Mammary epithelial cell (primary cell): ENCODE measurements at regions not wholly inside any gene's neighbourhood (a gene's known extent, or its start where the extent isn't known, plus 50 kb on each side); places are given as distances from the start of the nearest gene placed in this dataset.

Experiments used
- EZH2 ChIP-seq: IDR thresholded peaks from 2 replicates; pipeline ENCODE4 v1.6.1; 2012; ENCODE audit warnings: low read length, inconsistent platforms, borderline replicate concordance
- TF ChIP-seq, protein P1 (sequence below), 2 donors: IDR thresholded peaks in 1 of 2; conservative IDR thresholded peaks in 1 of 2; 2 replicates each; pipeline ENCODE4 v1.5.1; 2011 to 2012; ENCODE audit warnings: inconsistent platforms in 2 of 2, low read length in 2 of 2, mild to moderate bottlenecking in 2 of 2, control low read depth in 1 of 2, low read depth in 1 of 2; ENCODE audit not compliant: insufficient read depth in 1 of 2; ENCODE audit errors: extremely low read depth in 1 of 2

DNA sequence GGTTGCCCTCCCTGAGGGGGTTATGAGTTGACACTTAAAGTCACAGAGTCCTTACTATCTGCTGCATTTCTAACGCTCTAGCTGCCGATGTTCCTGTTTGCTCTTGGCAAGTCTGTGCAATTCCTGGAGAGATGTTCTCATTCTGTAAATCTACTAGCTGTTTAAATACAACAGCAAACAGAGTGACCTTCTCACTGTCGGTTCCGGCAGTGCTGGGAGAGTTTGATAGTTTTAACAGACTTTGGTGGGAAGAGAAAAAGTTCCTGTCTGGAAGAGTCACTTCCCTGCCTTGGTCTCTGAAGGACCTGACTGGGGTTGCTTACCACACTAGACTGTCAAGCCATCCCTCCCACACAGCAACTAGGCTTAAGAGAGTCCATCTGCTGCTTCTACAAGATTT lies 63.3 kb upstream of the ELMO1 start:
- TF ChIP-seq, protein P1, sequence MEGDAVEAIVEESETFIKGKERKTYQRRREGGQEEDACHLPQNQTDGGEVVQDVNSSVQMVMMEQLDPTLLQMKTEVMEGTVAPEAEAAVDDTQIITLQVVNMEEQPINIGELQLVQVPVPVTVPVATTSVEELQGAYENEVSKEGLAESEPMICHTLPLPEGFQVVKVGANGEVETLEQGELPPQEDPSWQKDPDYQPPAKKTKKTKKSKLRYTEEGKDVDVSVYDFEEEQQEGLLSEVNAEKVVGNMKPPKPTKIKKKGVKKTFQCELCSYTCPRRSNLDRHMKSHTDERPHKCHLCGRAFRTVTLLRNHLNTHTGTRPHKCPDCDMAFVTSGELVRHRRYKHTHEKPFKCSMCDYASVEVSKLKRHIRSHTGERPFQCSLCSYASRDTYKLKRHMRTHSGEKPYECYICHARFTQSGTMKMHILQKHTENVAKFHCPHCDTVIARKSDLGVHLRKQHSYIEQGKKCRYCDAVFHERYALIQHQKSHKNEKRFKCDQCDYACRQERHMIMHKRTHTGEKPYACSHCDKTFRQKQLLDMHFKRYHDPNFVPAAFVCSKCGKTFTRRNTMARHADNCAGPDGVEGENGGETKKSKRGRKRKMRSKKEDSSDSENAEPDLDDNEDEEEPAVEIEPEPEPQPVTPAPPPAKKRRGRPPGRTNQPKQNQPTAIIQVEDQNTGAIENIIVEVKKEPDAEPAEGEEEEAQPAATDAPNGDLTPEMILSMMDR (conservative IDR thresholded peaks at IDR 0.05 in 1 of 2, IDR thresholded peaks at IDR 0.05 in 1 of 2; ENCODE audit: extremely low read depth in 1 of 2, insufficient read depth in 1 of 2, low read depth in 1 of 2, low read length in 2 of 2) = no peak
- TF ChIP-seq EZH2 = no peak
